ENCODE measurements at regions not wholly inside any gene's neighbourhood (a gene's known extent, or its start where the extent isn't known, plus 50 kb on each side); places are given as distances from the start of the nearest gene placed in this dataset.

GRCh38 chr9:93860694-93861658 lies 94.2 kb downstream of the BARX1 start:
- no peak for DNase-seq (ENCODE audit: extremely low spot score)
- POLR2A ChIA-PET = no interaction called here
- TF ChIP-seq FOXM1 (IDR thresholded peaks at IDR 0.05; ENCODE audit: borderline replicate concordance) = no peak
- no peak for TF ChIP-seq SP1 (IDR thresholded peaks at IDR 0.05)
- no peak for TF ChIP-seq LEF1 (IDR thresholded peaks at IDR 0.05; ENCODE audit: borderline replicate concordance)
- TF ChIP-seq NFRKB (IDR thresholded peaks at IDR 0.05) = no peak
- TF ChIP-seq HDGF (IDR thresholded peaks at IDR 0.05; ENCODE audit: borderline replicate concordance) = no peak
- TF ChIP-seq PKNOX1 (IDR thresholded peaks at IDR 0.05) = no peak
- TF ChIP-seq SUZ12 (IDR thresholded peaks at IDR 0.05) = no peak
- no peak for TF ChIP-seq BHLHE40 (IDR thresholded peaks at IDR 0.05; ENCODE audit: borderline replicate concordance)
- TF ChIP-seq L3MBTL2 (conservative IDR thresholded peaks at IDR 0.05) = no peak
- no peak for TF ChIP-seq ZNF384 (IDR thresholded peaks at IDR 0.05)
- TF ChIP-seq ELF4 (IDR thresholded peaks at IDR 0.05) = no peak
- no peak for TF ChIP-seq FOXK2 (IDR thresholded peaks at IDR 0.05)
- TF ChIP-seq TARDBP (IDR thresholded peaks at IDR 0.05) = no peak
- TF ChIP-seq CTBP1 (IDR thresholded peaks at IDR 0.05; ENCODE audit: borderline replicate concordance) = no peak
- no peak for TF ChIP-seq FOXA1 (IDR thresholded peaks at IDR 0.05)
- no peak for TF ChIP-seq ARNT (IDR thresholded peaks at IDR 0.05)
- CTCF ChIA-PET = no interaction called here

- no peak for DNase-seq (ENCODE audit: extremely low spot score)
- ChIA-PET POLR2A (no interaction called here), CTCF (interaction anchor here (0.6 kb wide), 1 partner anchor 58 kb away, joined by 4 read pairs; no protein-coding TSS in a partner anchor)
- no peak for TF ChIP-seq CTBP1 (IDR thresholded peaks at IDR 0.05; ENCODE audit: borderline replicate concordance)
- TF ChIP-seq SUZ12 (IDR thresholded peaks at IDR 0.05) = no peak
- TF ChIP-seq LEF1 (IDR thresholded peaks at IDR 0.05; ENCODE audit: borderline replicate concordance) = no peak
- TF ChIP-seq HDGF (IDR thresholded peaks at IDR 0.05; ENCODE audit: borderline replicate concordance) = no peak
- no peak for TF ChIP-seq ZNF384 (IDR thresholded peaks at IDR 0.05)
- no peak for TF ChIP-seq FOXM1 (IDR thresholded peaks at IDR 0.05; ENCODE audit: borderline replicate concordance)
- no peak for TF ChIP-seq NFRKB (IDR thresholded peaks at IDR 0.05)
- TF ChIP-seq SP1 (IDR thresholded peaks at IDR 0.05) = no peak
- TF ChIP-seq BHLHE40 (IDR thresholded peaks at IDR 0.05; ENCODE audit: borderline replicate concordance) = no peak
- TF ChIP-seq FOXK2 (IDR thresholded peaks at IDR 0.05) = no peak
- TF ChIP-seq FOXA1 (IDR thresholded peaks at IDR 0.05) = no peak
- TF ChIP-seq ARNT (IDR thresholded peaks at IDR 0.05) = no peak
Measured at GRCh38 chr9:93859431-93860215, 95.5 kb downstream of the BARX1 start.

GRCh38 chr9:93857528-93857927 lies 97.6 kb downstream of the BARX1 start:
- ChIA-PET POLR2A (no interaction called here), CTCF (interaction anchor here (0.5 kb wide), 1 partner anchor 30 kb away, joined by 3 read pairs; no protein-coding TSS in a partner anchor)
- no peak for DNase-seq (ENCODE audit: extremely low spot score)

GRCh38 chr9:93852728-93853127 lies 102.4 kb downstream of the BARX1 start:
- no peak for TF ChIP-seq L3MBTL2 (conservative IDR thresholded peaks at IDR 0.05)
- no peak for TF ChIP-seq FOXK2 (IDR thresholded peaks at IDR 0.05)
- TF ChIP-seq TARDBP (IDR thresholded peaks at IDR 0.05) = no peak
- no peak for TF ChIP-seq NFRKB (IDR thresholded peaks at IDR 0.05)
- POLR2A ChIA-PET = no interaction called here
- CTCF ChIA-PET = no interaction called here

More at GRCh38 chr9:93857528-93857927, 97.6 kb downstream of the BARX1 start:
- TF ChIP-seq FOXA1 (IDR thresholded peaks at IDR 0.05) (no peak), LEF1 (IDR thresholded peaks at IDR 0.05; ENCODE audit: borderline replicate concordance) (no peak), ZNF384 (IDR thresholded peaks at IDR 0.05) (no peak), L3MBTL2 (conservative IDR thresholded peaks at IDR 0.05) (no peak), NFRKB (IDR thresholded peaks at IDR 0.05) (no peak), ARNT (IDR thresholded peaks at IDR 0.05) (no peak), FOXK2 (IDR thresholded peaks at IDR 0.05) (no peak), FOXM1 (IDR thresholded peaks at IDR 0.05; ENCODE audit: borderline replicate concordance) (no peak), BHLHE40 (IDR thresholded peaks at IDR 0.05; ENCODE audit: borderline replicate concordance) (no peak), SP1 (IDR thresholded peaks at IDR 0.05) (no peak), ELF4 (IDR thresholded peaks at IDR 0.05) (no peak), PKNOX1 (IDR thresholded peaks at IDR 0.05) (no peak), TARDBP (IDR thresholded peaks at IDR 0.05) (no peak), SUZ12 (IDR thresholded peaks at IDR 0.05) (no peak), HDGF (IDR thresholded peaks at IDR 0.05; ENCODE audit: borderline replicate concordance) (no peak), CTBP1 (IDR thresholded peaks at IDR 0.05; ENCODE audit: borderline replicate concordance) (no peak)

GRCh38 chr9:93846349-93846748 lies 108.8 kb downstream of the BARX1 start:
- DNase-seq (ENCODE audit: extremely low spot score) = no peak
- ChIA-PET CTCF (no interaction called here), POLR2A (no interaction called here)
- no peak for TF ChIP-seq FOXM1 (IDR thresholded peaks at IDR 0.05; ENCODE audit: borderline replicate concordance)
- TF ChIP-seq HDGF (IDR thresholded peaks at IDR 0.05; ENCODE audit: borderline replicate concordance) = no peak
- no peak for TF ChIP-seq CTBP1 (IDR thresholded peaks at IDR 0.05; ENCODE audit: borderline replicate concordance)
- TF ChIP-seq FOXA1 (IDR thresholded peaks at IDR 0.05) = no peak
- no peak for TF ChIP-seq BHLHE40 (IDR thresholded peaks at IDR 0.05; ENCODE audit: borderline replicate concordance)
- no peak for TF ChIP-seq SUZ12 (IDR thresholded peaks at IDR 0.05)
- TF ChIP-seq FOXK2 (IDR thresholded peaks at IDR 0.05) = no peak
- no peak for TF ChIP-seq ARNT (IDR thresholded peaks at IDR 0.05)
- TF ChIP-seq SP1 (IDR thresholded peaks at IDR 0.05) = no peak
- no peak for TF ChIP-seq ZNF384 (IDR thresholded peaks at IDR 0.05)
- no peak for TF ChIP-seq LEF1 (IDR thresholded peaks at IDR 0.05; ENCODE audit: borderline replicate concordance)
- TF ChIP-seq L3MBTL2 (conservative IDR thresholded peaks at IDR 0.05) = no peak
- TF ChIP-seq PKNOX1 (IDR thresholded peaks at IDR 0.05) = no peak
- no peak for TF ChIP-seq NFRKB (IDR thresholded peaks at IDR 0.05)
- no peak for TF ChIP-seq ELF4 (IDR thresholded peaks at IDR 0.05)

More at GRCh38 chr9:93852728-93853127, 102.4 kb downstream of the BARX1 start:
- no peak for DNase-seq (ENCODE audit: extremely low spot score)

Measured in HEK293T (cell line).